Activated T-cell treated with anti-CD3 and anti-CD28 coated beads, Interleukin-2, amount 50 U/mL, for 24 hours (primary cell): ENCODE measurements at regions not wholly inside any gene's neighbourhood (a gene's known extent, or its start where the extent isn't known, plus 50 kb on each side); places are given as distances from the start of the nearest gene placed in this dataset.
"Not testable (repeated sequence)": the region's sequence is repeated elsewhere in the genome, so short reads cannot be mapped to it uniquely, and the experiment has no call there.

Source experiments
- DNase-seq: peaks from one replicate; pipeline ENCODE4 v3.0.0-alpha.2; 2020
- H3K27ac Mint-ChIP-seq: 2 replicates; pipeline ENCODE4 v1.8.0; 2020; ENCODE audit warnings: mild to moderate bottlenecking, mixed read lengths
- H3K27me3 Mint-ChIP-seq: 2 replicates; pipeline ENCODE4 v1.8.0; 2020; ENCODE audit warnings: mixed read lengths
- H3K36me3 Mint-ChIP-seq: 2 replicates; pipeline ENCODE4 v1.8.0; 2020; ENCODE audit warnings: low read depth, mixed read lengths
- H3K4me1 Mint-ChIP-seq: 2 replicates; pipeline ENCODE4 v1.8.0; 2020; ENCODE audit warnings: low read depth, mixed read lengths
- H3K4me3 Mint-ChIP-seq: 2 replicates; pipeline ENCODE4 v1.8.0; 2020; ENCODE audit warnings: mild to moderate bottlenecking, moderate library complexity, mixed read lengths
- H3K9me3 Mint-ChIP-seq: 2 replicates; pipeline ENCODE4 v1.8.0; 2020; ENCODE audit warnings: mixed read lengths

- Mint-ChIP-seq H3K9me3 (no peaks in the 10 kb centered on the region), H3K36me3 (no peaks in the 10 kb centered on the region), H3K4me3 (no peak overlapping the region), H3K27ac (no peak overlapping the region), H3K27me3 (no peaks in the 10 kb centered on the region), H3K4me1 (no peaks in the 10 kb centered on the region)
- DNase-seq, result no peak
Observed at GRCh38 chr15:31499236-31499952, 172.8 kb downstream of the KLF13 start.

GRCh38 chr15:31499953-31500765, 173.5 kb downstream of the KLF13 start:
- Mint-ChIP-seq H3K36me3 (no peaks in the 10 kb centered on the region), H3K4me3 (no peak overlapping the region), H3K4me1 (no peaks in the 10 kb centered on the region), H3K9me3 (no peaks in the 10 kb centered on the region), H3K27me3 (no peaks in the 10 kb centered on the region), H3K27ac (no peak overlapping the region)
- DNase-seq, result no peak

- Mint-ChIP-seq H3K27ac (no peak overlapping the region), H3K4me3 (no peak overlapping the region), H3K9me3 (no peaks in the 10 kb centered on the region)
Observed at GRCh38 chr15:31500766-31501449, 174.3 kb downstream of the KLF13 start.

GRCh38 chr15:31501536-31502157, 175.0 kb downstream of the KLF13 start:
- DNase-seq, result no peak
- no peaks in the 10 kb centered on the region for H3K27me3 Mint-ChIP-seq
- H3K4me3 Mint-ChIP-seq, result no peak overlapping the region
- no peaks in the 10 kb centered on the region for H3K36me3 Mint-ChIP-seq
- no peaks in the 10 kb centered on the region for H3K4me1 Mint-ChIP-seq
- H3K9me3 Mint-ChIP-seq, result no peaks in the 10 kb centered on the region
- H3K27ac Mint-ChIP-seq, result no peak overlapping the region

More at GRCh38 chr15:31500766-31501449, 174.3 kb downstream of the KLF13 start:
- H3K27me3 Mint-ChIP-seq, result no peaks in the 10 kb centered on the region
- no peaks in the 10 kb centered on the region for H3K4me1 Mint-ChIP-seq
- DNase-seq, result no peak
- no peaks in the 10 kb centered on the region for H3K36me3 Mint-ChIP-seq

- H3K27me3 Mint-ChIP-seq, result no peaks in the 10 kb centered on the region
- no peak overlapping the region for H3K27ac Mint-ChIP-seq
- DNase-seq, result no peak
- H3K4me3 Mint-ChIP-seq, result no peak overlapping the region
- no peaks in the 10 kb centered on the region for H3K9me3 Mint-ChIP-seq
- no peaks in the 10 kb centered on the region for H3K4me1 Mint-ChIP-seq
- no peaks in the 10 kb centered on the region for H3K36me3 Mint-ChIP-seq
Observed at GRCh38 chr15:31502541-31503229, 176.1 kb downstream of the KLF13 start.

- Mint-ChIP-seq H3K4me3 (no peak overlapping the region), H3K27ac (no peak overlapping the region), H3K9me3 (no peaks in the 10 kb centered on the region), H3K4me1 (no peaks in the 10 kb centered on the region), H3K27me3 (no peaks in the 10 kb centered on the region), H3K36me3 (no peaks in the 10 kb centered on the region)
- DNase-seq, result no peak
Observed at GRCh38 chr15:31503256-31503655, 176.6 kb downstream of the KLF13 start.

- no peaks in the 10 kb centered on the region for H3K9me3 Mint-ChIP-seq
Observed at GRCh38 chr15:31503758-31504461, 177.3 kb downstream of the KLF13 start.

GRCh38 chr15:31504462-31504839, 177.8 kb downstream of the KLF13 start:
- DNase-seq, result no peak
- Mint-ChIP-seq H3K4me3 (no peak overlapping the region), H3K27ac (no peak overlapping the region), H3K4me1 (no peaks in the 10 kb centered on the region), H3K9me3 (no peaks in the 10 kb centered on the region), H3K36me3 (no peaks in the 10 kb centered on the region), H3K27me3 (no peaks in the 10 kb centered on the region)

More at GRCh38 chr15:31503758-31504461, 177.3 kb downstream of the KLF13 start:
- no peak for DNase-seq
- no peaks in the 10 kb centered on the region for H3K27me3 Mint-ChIP-seq
- H3K27ac Mint-ChIP-seq, result no peak overlapping the region
- H3K4me1 Mint-ChIP-seq, result no peaks in the 10 kb centered on the region
- no peak overlapping the region for H3K4me3 Mint-ChIP-seq
- H3K36me3 Mint-ChIP-seq, result no peaks in the 10 kb centered on the region

- not testable (repeated sequence) for H3K9me3 Mint-ChIP-seq, H3K27ac Mint-ChIP-seq, H3K36me3 Mint-ChIP-seq, DNase-seq, H3K4me3 Mint-ChIP-seq, H3K27me3 Mint-ChIP-seq, H3K4me1 Mint-ChIP-seq
Observed at GRCh38 chr15:31507573-31507972, 180.9 kb downstream of the KLF13 start.

GRCh38 chr15:31508656-31509055, 182.0 kb downstream of the KLF13 start:
- no peaks in the 10 kb centered on the region for H3K9me3 Mint-ChIP-seq
- no peak for DNase-seq
- H3K4me1 Mint-ChIP-seq, result peaks cover 11% of the 10 kb centered on the region
- no peak overlapping the region for H3K27ac Mint-ChIP-seq
- no peaks in the 10 kb centered on the region for H3K36me3 Mint-ChIP-seq
- H3K4me3 Mint-ChIP-seq, result no peak overlapping the region
- H3K27me3 Mint-ChIP-seq, result peaks cover 7% of the 10 kb centered on the region

GRCh38 chr15:31510057-31510456, 183.4 kb downstream of the KLF13 start:
- H3K36me3 Mint-ChIP-seq, result no peaks in the 10 kb centered on the region
- no peak overlapping the region for H3K27ac Mint-ChIP-seq
- DNase-seq, result no peak
- H3K27me3 Mint-ChIP-seq, result peaks cover 7% of the 10 kb centered on the region
- no peak overlapping the region for H3K4me3 Mint-ChIP-seq
- peaks cover 11% of the 10 kb centered on the region for H3K4me1 Mint-ChIP-seq
- no peaks in the 10 kb centered on the region for H3K9me3 Mint-ChIP-seq

GRCh38 chr15:31511707-31512310, 185.2 kb downstream of the KLF13 start:
- Mint-ChIP-seq H3K27me3 (peaks cover 9% of the 10 kb centered on the region), H3K4me3 (peak overlapping the region; percentile 5), H3K9me3 (no peaks in the 10 kb centered on the region), H3K36me3 (no peaks in the 10 kb centered on the region), H3K4me1 (peaks cover 11% of the 10 kb centered on the region), H3K27ac (no peak overlapping the region)
- peak; percentile 42 for DNase-seq

- peaks cover 11% of the 10 kb centered on the region for H3K4me1 Mint-ChIP-seq
- H3K36me3 Mint-ChIP-seq, result no peaks in the 10 kb centered on the region
- DNase-seq, result no peak
- H3K27ac Mint-ChIP-seq, result no peak overlapping the region
- peaks cover 17% of the 10 kb centered on the region for H3K27me3 Mint-ChIP-seq
- no peak overlapping the region for H3K4me3 Mint-ChIP-seq
- H3K9me3 Mint-ChIP-seq, result no peaks in the 10 kb centered on the region
Observed at GRCh38 chr15:31513178-31513577, 186.5 kb downstream of the KLF13 start.
